Stimulated activated memory B cell treated with anti-CD40 and anti-IgM and Interleukin-4, amounts not matched to agents 10 μg/mL and 1 μg/mL and 100 μg/mL, for 72 hours (primary cell): ENCODE measurements at regions not wholly inside any gene's neighbourhood (a gene's known extent, or its start where the extent isn't known, plus 50 kb on each side); places are given as distances from the start of the nearest gene placed in this dataset.
"Not testable (repeated sequence)": the region's sequence is repeated elsewhere in the genome, so short reads cannot be mapped to it uniquely, and the experiment has no call there.

Experiments
- ATAC-seq: fragments of 150-1000 bp; cut with Tn5 transposase; 2 replicates; pipeline ENCODE4 v1.10.0; 2021
- H3K27ac Mint-ChIP-seq: one replicate; pipeline ENCODE4 v1.8.0; 2022; ENCODE audit warnings: mild to moderate bottlenecking, mixed read lengths
- H3K27me3 Mint-ChIP-seq: one replicate; pipeline ENCODE4 v1.8.0; 2022; ENCODE audit warnings: mixed read lengths
- H3K36me3 Mint-ChIP-seq: one replicate; pipeline ENCODE4 v1.8.0; 2022; ENCODE audit warnings: mixed read lengths
- H3K4me1 Mint-ChIP-seq: one replicate; pipeline ENCODE4 v1.8.0; 2022; ENCODE audit warnings: mixed read lengths
- H3K4me3 Mint-ChIP-seq: one replicate; pipeline ENCODE4 v1.8.0; 2022; ENCODE audit warnings: mild to moderate bottlenecking, moderate library complexity, mixed read lengths
- H3K9me3 Mint-ChIP-seq: one replicate; pipeline ENCODE4 v1.8.0; 2022; ENCODE audit warnings: mixed read lengths

DNA sequence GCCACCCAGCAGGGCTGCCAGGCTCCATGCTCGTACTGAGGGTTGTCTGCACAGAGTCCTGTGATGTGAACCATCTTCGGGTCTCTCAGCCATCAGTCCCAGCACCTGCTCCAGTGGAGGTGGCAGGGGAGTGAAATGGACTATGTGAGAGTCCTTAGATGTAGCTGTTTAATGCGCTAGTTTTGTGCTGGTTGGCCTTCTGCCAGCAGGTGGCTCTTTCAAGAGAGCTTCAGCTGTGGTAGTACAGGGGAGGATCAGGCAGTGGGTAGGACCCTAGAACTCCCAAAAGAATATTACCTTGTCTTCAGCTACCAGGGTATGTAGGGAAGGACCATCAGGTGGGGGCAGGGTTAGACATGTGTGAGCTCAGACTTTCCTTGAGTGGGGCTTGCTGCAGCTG lies 1066.0 kb downstream of the GLUD2 start:
- Mint-ChIP-seq H3K9me3 (peaks cover 5% of the 10 kb centered on the region), H3K27me3 (no peaks in the 10 kb centered on the region), H3K4me3 (no peak overlapping the region), H3K4me1 (no peaks in the 10 kb centered on the region), H3K36me3 (no peaks in the 10 kb centered on the region), H3K27ac (no peak overlapping the region)
- ATAC-seq = no peak

DNA sequence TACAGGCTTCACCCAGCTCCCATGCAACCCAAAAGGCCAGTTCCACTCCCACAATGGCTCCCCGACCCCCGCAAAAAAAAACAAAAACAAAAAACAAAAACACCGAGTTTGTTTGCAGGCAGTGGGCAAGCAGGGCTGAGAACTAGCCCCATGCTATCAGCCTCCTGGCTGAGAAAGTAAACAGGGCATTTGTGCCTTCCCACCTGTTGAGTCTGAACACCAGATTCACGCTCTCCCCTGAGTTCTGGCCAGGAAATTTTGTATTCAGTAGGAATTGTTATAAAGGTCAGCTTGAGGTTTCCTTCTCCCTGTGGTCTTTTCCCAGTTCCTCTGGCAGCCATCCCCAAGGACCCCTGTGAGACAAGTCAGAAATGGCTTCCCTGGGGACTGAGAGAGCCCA lies 1066.5 kb downstream of the GLUD2 start:
- Mint-ChIP-seq H3K4me1 (no peaks in the 10 kb centered on the region), H3K9me3 (peaks cover 5% of the 10 kb centered on the region), H3K27me3 (no peaks in the 10 kb centered on the region), H3K27ac (no peak overlapping the region), H3K36me3 (no peaks in the 10 kb centered on the region), H3K4me3 (no peak overlapping the region)
- no peak for ATAC-seq

DNA sequence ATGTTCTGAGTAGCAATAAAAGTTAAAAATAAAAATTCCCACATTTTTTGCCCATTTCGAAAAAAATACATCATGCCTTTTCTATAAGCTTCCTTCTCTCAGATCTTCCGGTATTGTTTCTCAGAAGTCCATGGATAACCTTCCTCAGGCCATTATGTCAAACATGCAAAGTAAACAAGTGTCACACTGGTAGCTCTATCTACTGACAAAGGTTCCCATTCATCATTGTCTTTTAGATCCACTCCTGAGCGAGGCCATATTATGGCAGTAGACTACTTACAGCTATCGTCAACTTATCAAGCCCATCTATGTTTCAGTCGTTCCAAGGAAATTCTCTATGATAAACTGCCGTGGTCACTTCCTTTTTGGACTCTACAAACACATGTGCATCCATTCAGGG lies 1068.2 kb downstream of the GLUD2 start:
- H3K9me3 Mint-ChIP-seq = peaks cover 2% of the 10 kb centered on the region
- no peak for ATAC-seq
- H3K4me3 Mint-ChIP-seq = no peak overlapping the region
- H3K27me3 Mint-ChIP-seq = no peaks in the 10 kb centered on the region
- H3K27ac Mint-ChIP-seq = no peak overlapping the region
- no peaks in the 10 kb centered on the region for H3K36me3 Mint-ChIP-seq
- no peaks in the 10 kb centered on the region for H3K4me1 Mint-ChIP-seq

DNA sequence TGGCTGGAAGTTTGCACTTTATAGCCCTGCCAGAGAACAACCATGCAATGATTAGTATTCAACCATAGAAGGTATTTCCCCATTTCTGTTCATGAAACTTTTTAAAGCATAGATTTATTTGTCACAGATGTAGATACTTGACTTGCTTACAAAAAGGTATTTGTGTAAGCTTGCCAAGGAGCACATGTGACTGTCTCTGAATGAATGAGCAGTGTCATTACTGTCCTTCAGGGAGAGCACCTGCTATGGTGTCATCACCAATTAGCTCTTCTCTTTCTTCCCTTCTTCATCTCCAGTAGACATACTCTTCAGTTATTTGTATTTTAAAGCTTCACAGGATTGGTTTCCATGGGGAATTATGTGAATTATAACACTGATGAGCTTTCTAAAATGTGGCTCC lies 1064.7 kb upstream of the GRIA3 start:
- H3K4me3 Mint-ChIP-seq = no peak overlapping the region
- H3K9me3 Mint-ChIP-seq = peaks cover 2% of the 10 kb centered on the region
- no peaks in the 10 kb centered on the region for H3K36me3 Mint-ChIP-seq
- ATAC-seq = no peak
- no peaks in the 10 kb centered on the region for H3K4me1 Mint-ChIP-seq
- H3K27ac Mint-ChIP-seq = no peak overlapping the region
- H3K27me3 Mint-ChIP-seq = no peaks in the 10 kb centered on the region

DNA sequence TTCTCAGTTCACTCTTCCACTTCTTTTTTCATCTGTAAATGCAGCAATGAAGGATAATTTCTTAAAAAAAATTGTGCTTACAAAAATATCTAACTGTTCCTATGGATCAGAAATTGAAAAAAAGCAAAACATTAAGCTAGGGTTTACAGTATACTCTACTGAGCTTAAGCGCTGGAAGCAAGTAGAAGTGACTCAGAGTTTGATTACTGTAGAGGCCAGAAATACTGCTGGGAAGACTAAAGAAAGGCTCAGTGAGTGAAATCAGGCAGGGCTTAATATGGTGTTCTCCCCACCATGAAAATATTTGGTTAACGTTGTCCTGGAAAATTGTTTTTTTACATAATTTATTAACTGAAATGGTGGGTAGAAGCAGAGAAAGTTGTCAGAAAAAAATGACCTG lies 1061.8 kb upstream of the GRIA3 start:
- no peak overlapping the region for H3K4me3 Mint-ChIP-seq
- no peak overlapping the region for H3K27ac Mint-ChIP-seq
- H3K9me3 Mint-ChIP-seq = no peaks in the 10 kb centered on the region
- no peaks in the 10 kb centered on the region for H3K4me1 Mint-ChIP-seq
- H3K27me3 Mint-ChIP-seq = no peaks in the 10 kb centered on the region
- no peaks in the 10 kb centered on the region for H3K36me3 Mint-ChIP-seq
- no peak for ATAC-seq

DNA sequence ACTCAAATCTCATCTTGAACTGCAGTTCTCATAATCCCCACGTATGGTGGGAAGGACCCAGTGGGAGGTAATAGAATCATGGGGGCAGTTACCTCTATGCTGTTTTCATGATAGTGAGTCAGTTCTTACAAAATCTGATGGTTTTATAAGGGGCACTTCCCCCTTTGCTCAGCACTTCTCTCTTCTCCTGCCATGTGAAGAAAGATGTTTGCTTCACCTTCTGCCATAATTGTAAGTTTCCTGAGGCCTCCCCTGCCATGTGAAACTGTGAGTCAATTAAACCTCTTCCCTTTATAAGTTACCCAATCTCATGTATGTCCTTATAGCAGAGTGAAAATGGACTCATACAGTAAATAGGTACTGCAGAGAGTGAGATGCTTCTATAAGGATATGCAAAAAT lies 1050.6 kb upstream of the GRIA3 start:
- Mint-ChIP-seq H3K27ac (no peak overlapping the region), H3K27me3 (no peaks in the 10 kb centered on the region), H3K36me3 (no peaks in the 10 kb centered on the region), H3K4me3 (no peak overlapping the region), H3K4me1 (no peaks in the 10 kb centered on the region), H3K9me3 (no peaks in the 10 kb centered on the region)
- ATAC-seq = no peak

DNA sequence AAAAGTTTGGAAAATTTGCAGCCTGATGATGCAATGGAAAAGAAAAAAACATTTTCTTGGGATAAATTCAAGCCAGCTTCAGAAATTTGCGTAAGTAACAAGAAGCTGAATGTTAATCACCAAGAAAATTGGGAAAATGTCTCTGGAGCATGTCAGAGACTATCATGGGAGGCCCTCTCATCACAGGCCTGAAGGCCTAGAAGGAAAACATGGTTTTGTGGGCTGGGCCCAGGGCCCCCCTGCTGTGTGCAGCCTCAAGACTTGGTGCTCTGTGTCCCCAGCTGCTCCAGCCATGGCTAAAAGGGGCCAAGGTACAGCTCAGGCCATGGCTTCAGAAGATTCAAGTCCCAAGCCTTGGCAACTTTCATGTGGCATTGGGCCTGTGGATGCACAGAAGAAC lies 1049.8 kb upstream of the GRIA3 start:
- H3K36me3 Mint-ChIP-seq = no peaks in the 10 kb centered on the region
- no peaks in the 10 kb centered on the region for H3K4me1 Mint-ChIP-seq
- H3K9me3 Mint-ChIP-seq = no peaks in the 10 kb centered on the region
- H3K27ac Mint-ChIP-seq = no peak overlapping the region
- H3K27me3 Mint-ChIP-seq = no peaks in the 10 kb centered on the region
- ATAC-seq = no peak
- no peak overlapping the region for H3K4me3 Mint-ChIP-seq

DNA sequence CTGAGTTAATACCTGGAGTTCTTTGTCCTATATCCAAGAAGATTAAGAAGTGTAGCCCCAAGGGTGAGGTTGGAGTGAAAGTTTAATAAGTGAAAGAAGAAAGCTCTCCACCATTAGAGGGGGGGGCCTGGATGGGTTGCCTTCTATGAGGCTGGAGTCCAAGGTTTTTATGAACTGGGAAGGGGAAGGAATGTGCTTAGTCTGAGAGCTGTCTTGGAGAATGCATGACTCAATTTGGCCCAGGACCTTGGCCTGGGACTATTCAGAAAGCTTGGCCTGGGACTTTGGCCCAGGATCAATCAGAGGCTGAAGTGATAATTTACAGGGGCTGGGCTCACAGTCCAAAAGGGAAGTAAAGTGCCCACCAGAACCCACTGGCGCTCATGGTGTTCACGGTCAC lies 1049.0 kb upstream of the GRIA3 start:
- H3K9me3 Mint-ChIP-seq = no peaks in the 10 kb centered on the region
- H3K4me1 Mint-ChIP-seq = no peaks in the 10 kb centered on the region
- no peaks in the 10 kb centered on the region for H3K36me3 Mint-ChIP-seq
- no peak overlapping the region for H3K4me3 Mint-ChIP-seq
- ATAC-seq = no peak
- H3K27me3 Mint-ChIP-seq = no peaks in the 10 kb centered on the region
- H3K27ac Mint-ChIP-seq = no peak overlapping the region

DNA sequence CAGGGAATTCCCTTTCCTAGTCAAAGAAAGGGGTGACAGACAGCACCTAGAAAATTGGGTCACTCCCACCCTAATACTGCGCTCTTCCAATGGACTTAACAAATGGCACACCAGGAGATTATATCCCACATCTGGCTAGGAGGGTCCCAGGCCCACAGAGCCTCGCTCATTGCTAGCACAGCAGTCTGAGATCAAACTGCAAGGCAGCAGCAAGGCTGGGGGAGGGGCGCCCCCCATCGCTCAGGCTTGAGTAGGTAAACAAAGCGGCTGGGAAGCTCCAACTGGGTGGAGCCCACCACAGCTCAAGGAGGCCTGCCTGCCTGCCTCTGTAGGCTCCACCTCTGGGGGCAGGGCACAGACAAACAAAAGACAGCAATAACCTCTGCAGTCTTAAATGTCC lies 1043.9 kb upstream of the GRIA3 start:
- not testable (repeated sequence) for H3K36me3 Mint-ChIP-seq, H3K9me3 Mint-ChIP-seq, H3K4me1 Mint-ChIP-seq, H3K4me3 Mint-ChIP-seq, H3K27me3 Mint-ChIP-seq, H3K27ac Mint-ChIP-seq, ATAC-seq

DNA sequence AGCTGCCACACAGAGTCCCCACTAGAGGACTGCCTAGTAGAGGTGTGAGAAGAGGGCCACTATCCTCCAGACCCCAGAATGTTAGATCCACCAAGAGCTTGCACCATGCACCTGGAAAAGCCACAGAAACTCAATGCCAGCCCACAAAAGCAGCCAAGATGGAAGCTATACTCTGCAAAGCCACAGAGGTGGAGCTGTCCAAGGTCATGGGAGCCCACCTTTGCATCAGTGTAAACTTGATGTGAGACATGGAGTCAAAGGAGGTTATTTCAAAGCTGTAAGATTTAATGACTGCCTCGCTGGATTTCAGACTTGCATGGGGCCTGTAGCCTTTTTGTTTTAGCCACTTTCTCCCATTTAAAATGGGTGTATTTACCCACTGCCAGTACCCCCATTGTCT lies 1030.1 kb upstream of the GRIA3 start:
- H3K4me1 Mint-ChIP-seq = no peaks in the 10 kb centered on the region
- no peak overlapping the region for H3K4me3 Mint-ChIP-seq
- no peaks in the 10 kb centered on the region for H3K36me3 Mint-ChIP-seq
- H3K9me3 Mint-ChIP-seq = peaks cover 5% of the 10 kb centered on the region
- no peak overlapping the region for H3K27ac Mint-ChIP-seq
- no peak for ATAC-seq
- no peaks in the 10 kb centered on the region for H3K27me3 Mint-ChIP-seq

DNA sequence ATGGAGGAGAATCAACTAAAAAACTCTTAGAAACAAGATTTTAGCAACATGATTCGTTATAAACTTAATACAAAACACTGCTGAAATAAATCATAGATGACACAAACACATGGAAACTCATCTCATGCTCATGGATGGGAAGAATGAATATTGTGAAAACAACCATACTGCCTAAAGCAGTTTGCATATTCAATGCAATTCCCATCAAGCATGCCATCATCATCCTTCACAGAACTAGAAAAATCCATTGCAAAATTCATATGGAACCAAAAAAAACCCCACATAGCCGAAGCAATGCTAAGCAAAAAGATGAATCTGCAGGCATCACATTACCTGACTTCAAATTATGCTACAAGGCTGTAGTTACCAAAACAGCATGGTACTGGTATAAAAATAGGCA lies 1015.8 kb upstream of the GRIA3 start:
- Mint-ChIP-seq H3K27me3 (no peaks in the 10 kb centered on the region), H3K4me3 (no peak overlapping the region), H3K4me1 (no peaks in the 10 kb centered on the region), H3K9me3 (no peaks in the 10 kb centered on the region), H3K27ac (no peak overlapping the region), H3K36me3 (no peaks in the 10 kb centered on the region)
- no peak for ATAC-seq

DNA sequence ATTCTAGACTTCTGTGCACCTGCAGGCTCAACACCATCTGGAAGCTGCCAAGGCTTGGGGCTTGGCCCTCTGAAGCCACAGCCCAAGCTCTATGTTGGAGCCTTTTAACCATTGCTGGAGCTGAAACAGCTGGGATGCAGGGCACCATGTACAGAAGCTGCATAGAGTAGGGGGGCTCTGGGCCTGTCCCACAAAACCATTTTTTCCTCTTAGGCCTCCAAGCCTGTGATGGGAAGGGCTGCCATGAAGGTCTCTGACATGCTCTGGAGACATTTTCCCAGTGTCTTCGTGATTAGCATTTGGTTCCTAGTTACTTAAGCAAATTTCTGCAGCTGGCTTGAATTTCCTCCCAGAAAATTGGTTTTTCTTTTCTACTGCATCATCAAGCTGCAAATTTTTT lies 999.3 kb upstream of the GRIA3 start:
- Mint-ChIP-seq H3K27ac (no peak overlapping the region), H3K4me3 (no peak overlapping the region), H3K4me1 (no peaks in the 10 kb centered on the region), H3K36me3 (no peaks in the 10 kb centered on the region), H3K9me3 (peaks cover 7% of the 10 kb centered on the region), H3K27me3 (no peaks in the 10 kb centered on the region)
- ATAC-seq = no peak

DNA sequence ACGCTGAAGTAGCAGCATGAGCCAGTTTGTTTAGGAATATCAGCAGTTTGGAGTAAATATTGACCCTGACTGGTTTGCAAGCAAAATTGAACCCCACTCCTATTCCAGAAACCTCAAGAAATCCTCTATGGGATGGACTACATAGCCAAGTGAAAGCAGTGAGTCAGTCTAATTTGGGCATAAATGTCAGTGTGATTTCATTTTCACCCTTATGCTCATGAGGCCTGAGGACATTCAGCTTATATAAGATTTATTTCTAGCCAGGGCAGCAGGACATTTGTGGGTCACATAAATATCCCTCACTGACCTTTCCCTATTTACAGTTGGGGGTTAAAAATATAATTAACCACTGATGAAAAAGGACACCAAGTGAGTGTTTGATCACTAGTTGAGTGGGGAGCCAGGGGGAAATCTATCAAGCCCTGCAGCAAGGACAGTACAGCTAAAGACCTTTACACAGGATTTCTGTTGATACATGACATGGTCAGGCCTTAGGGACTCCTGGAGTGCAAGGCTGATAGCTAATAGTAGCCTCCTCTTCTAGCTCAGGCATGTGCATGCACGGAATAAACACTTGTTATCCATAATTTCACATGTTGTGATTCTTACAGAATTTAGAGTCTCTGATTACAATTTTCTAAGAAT lies 996.9 kb upstream of the GRIA3 start:
- Mint-ChIP-seq H3K36me3 (no peaks in the 10 kb centered on the region), H3K9me3 (peaks cover 7% of the 10 kb centered on the region), H3K27me3 (no peaks in the 10 kb centered on the region), H3K4me3 (no peak overlapping the region), H3K4me1 (no peaks in the 10 kb centered on the region), H3K27ac (no peak overlapping the region)
- ATAC-seq = no peak

DNA sequence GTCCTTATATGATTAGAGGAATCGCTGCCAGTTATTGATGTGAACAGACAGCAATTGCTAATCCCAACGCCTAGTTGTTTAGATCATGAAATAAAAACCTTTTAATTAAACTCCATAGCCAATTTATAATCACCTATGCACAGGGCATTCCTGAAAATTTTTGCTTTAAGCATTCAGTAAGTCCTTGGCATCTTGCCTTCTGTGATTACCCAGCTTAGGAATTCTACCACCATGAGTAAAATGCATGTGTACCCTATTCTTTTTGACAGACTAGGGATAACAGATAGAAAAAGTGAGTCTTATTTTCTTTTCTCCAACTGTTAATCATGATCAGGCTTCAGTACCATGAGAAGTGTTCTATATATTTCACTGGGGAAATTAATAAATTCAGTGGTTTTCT lies 995.3 kb upstream of the GRIA3 start:
- H3K27me3 Mint-ChIP-seq = no peaks in the 10 kb centered on the region
- H3K4me1 Mint-ChIP-seq = no peaks in the 10 kb centered on the region
- H3K9me3 Mint-ChIP-seq = peaks cover 7% of the 10 kb centered on the region
- H3K4me3 Mint-ChIP-seq = no peak overlapping the region
- no peaks in the 10 kb centered on the region for H3K36me3 Mint-ChIP-seq
- ATAC-seq = no peak
- H3K27ac Mint-ChIP-seq = no peak overlapping the region

DNA sequence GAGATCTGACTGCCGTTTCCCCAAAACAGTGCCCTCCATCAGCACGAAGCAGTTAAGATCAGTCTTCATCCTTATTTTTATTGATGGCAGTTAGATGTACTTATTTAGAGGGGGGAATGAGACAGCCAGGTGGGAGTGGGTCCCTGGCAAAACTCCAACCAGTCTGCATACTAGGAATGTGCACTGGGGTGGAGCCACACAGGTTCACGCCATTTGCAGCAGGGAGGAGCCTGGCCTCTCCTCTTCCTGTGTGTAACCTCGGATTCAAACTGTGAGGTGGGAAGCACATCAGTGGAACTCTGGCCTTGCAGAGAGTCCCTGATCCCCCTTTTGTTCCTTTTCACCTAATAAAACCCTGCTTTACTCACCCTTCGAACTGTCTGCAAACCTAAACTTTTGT lies 987.7 kb upstream of the GRIA3 start:
- Mint-ChIP-seq H3K27ac (no peak overlapping the region), H3K27me3 (no peaks in the 10 kb centered on the region), H3K36me3 (no peaks in the 10 kb centered on the region), H3K4me1 (no peaks in the 10 kb centered on the region), H3K9me3 (peaks cover 3% of the 10 kb centered on the region), H3K4me3 (no peak overlapping the region)
- no peak for ATAC-seq

DNA sequence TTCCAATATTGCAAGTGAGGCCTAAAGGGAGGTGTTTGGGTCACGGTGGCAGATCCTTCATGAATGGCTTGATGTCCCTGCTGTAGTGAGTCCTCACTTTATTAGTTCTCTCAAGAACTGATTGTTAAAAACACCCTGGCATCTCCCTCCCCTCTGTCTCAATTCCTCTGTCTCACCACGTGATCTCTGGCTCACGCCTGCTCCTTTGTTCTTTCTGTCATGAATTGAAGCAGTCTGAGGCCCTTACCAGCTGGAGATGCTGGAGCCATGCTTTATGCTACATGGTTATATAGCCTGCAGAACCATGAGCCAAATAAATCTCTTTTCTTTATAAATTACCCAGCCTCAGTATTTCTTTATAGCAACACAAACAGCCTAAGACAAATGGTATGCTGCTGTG lies 980.7 kb upstream of the GRIA3 start:
- Mint-ChIP-seq H3K4me3 (no peak overlapping the region), H3K4me1 (no peaks in the 10 kb centered on the region), H3K9me3 (no peaks in the 10 kb centered on the region), H3K27ac (no peak overlapping the region), H3K27me3 (no peaks in the 10 kb centered on the region), H3K36me3 (no peaks in the 10 kb centered on the region)
- no peak for ATAC-seq

DNA sequence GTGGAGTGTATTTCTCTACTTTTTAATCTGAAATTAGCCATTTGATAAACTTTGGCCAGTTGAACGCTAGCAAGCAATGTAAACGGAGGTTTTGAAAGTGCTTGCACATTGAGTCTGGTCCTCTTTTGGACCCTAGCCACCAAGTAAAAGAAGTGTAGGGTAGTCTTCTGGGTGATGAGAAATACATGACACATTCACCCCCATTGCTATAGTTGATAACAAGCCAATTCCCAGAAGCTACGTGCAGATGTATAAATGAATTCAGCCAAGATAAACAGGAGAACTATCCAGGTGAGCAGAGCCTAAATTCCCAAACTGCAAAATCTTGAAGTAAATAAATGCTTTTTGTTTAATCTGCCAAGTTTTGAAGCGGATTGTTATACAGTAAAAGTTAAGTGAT lies 965.4 kb upstream of the GRIA3 start:
- H3K27ac Mint-ChIP-seq = no peak overlapping the region
- no peaks in the 10 kb centered on the region for H3K4me1 Mint-ChIP-seq
- peaks cover 17% of the 10 kb centered on the region for H3K27me3 Mint-ChIP-seq
- no peak overlapping the region for H3K4me3 Mint-ChIP-seq
- H3K9me3 Mint-ChIP-seq = peaks cover 5% of the 10 kb centered on the region
- no peak for ATAC-seq
- no peaks in the 10 kb centered on the region for H3K36me3 Mint-ChIP-seq
